ENCODE measurements at regions not wholly inside any gene's neighbourhood (a gene's known extent, or its start where the extent isn't known, plus 50 kb on each side); places are given as distances from the start of the nearest gene placed in this dataset.

DNA sequence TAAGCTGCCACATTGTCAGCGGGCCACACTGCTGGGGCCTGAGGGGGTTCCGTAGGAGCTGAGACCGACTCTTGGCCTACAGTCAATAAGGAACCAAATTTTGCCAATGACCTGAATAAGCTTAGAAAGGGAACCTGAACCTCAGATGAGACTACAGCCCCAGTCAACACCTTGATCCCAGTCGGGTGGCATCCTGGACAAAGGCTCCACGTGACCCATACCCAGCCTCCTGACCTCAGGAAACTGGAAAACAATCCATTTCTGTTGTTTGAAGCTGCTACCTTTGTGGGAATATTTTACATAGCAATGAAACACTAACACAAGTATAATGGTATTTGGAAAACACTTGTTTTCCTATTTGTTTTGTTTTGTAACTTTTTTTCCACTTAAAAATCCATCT is 179.9 kb upstream of the RALGAPA2 start:
- no peak overlapping the region for H3K4me3 ChIP-seq
- intact Hi-C loops (cut with DNase I) = no loop called here

DNA sequence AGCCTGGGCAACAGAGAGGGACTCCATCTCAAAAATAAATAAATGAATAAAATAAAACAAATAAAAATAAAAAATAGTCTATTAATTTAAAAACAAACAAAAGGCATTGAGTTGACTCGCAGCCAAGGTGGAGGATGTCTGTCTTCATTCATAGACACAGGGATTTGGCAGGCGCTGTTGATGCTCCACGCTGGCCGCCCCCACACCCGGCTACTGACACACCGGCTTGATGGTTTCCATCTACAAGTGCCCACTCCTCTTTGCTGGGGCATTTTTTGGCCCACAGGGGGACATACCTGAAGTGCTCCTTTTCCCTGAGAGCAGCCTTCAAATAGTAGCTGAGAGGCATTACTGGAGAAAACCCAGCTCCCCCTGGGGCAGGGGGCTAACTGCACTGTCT is 178.3 kb upstream of the RALGAPA2 start:
- Histone ChIP-seq H3K27ac (no peak overlapping the region), H3K4me1 (replicated peaks in 1 of 2) (no peaks in the 10 kb centered on the region), H3K4me3 (no peak overlapping the region), H3K9me3 (replicated peaks in 1 of 3) (no peaks in the 10 kb centered on the region), H3K27me3 (no peaks in the 10 kb centered on the region), H3K36me3 (replicated peaks in 1 of 2) (no peaks in the 10 kb centered on the region)
- 83 to 90% (median 86%) methylated on average over 6 of the region's 6 CpGs for WGBS, 4 donors
- intact Hi-C loops (cut with DNase I) = no loop called here
- DNase-seq = no peak
- TF ChIP-seq, protein P1, sequence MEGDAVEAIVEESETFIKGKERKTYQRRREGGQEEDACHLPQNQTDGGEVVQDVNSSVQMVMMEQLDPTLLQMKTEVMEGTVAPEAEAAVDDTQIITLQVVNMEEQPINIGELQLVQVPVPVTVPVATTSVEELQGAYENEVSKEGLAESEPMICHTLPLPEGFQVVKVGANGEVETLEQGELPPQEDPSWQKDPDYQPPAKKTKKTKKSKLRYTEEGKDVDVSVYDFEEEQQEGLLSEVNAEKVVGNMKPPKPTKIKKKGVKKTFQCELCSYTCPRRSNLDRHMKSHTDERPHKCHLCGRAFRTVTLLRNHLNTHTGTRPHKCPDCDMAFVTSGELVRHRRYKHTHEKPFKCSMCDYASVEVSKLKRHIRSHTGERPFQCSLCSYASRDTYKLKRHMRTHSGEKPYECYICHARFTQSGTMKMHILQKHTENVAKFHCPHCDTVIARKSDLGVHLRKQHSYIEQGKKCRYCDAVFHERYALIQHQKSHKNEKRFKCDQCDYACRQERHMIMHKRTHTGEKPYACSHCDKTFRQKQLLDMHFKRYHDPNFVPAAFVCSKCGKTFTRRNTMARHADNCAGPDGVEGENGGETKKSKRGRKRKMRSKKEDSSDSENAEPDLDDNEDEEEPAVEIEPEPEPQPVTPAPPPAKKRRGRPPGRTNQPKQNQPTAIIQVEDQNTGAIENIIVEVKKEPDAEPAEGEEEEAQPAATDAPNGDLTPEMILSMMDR (IDR thresholded peaks at IDR 0.05) = no peak
- no peak for TF ChIP-seq POLR2A (IDR thresholded peaks at IDR 0.05)

More for the DNA sequence above, 179.9 kb upstream of the RALGAPA2 start:
- Histone ChIP-seq H3K9me3 (replicated peaks in 1 of 3) (no peaks in the 10 kb centered on the region), H3K4me1 (replicated peaks in 1 of 2) (no peaks in the 10 kb centered on the region), H3K27ac (no peak overlapping the region), H3K27me3 (no peaks in the 10 kb centered on the region), H3K36me3 (replicated peaks in 1 of 2) (no peaks in the 10 kb centered on the region)
- WGBS, 4 donors = 60 to 73% (median 70%) methylated on average over 3 to 5 of the region's 5 CpGs
- no peak for DNase-seq
- TF ChIP-seq, protein P1 (IDR thresholded peaks at IDR 0.05) = no peak

DNA sequence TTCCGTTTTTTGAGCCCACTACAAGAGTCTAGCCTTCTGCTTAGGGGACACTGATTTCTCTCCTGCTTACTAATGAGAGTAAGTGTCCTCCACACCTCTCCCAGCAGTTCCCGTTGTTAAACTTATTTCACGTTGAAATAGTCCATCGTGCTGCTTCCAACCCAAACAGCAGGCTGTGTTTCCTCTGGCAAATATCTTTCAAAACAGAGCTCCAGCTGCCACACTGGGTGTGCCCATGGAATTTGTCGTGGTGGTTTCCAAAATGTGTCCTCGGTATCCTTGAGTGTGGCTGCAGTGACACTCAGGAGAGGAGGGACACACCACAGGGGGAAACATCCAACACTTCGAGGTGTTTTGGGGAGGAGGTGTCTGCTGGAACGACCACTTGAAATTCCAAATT is 176.5 kb upstream of the RALGAPA2 start:
- Histone ChIP-seq H3K9me3 (replicated peaks in 1 of 3) (no peaks in the 10 kb centered on the region), H3K36me3 (replicated peaks in 1 of 2) (no peaks in the 10 kb centered on the region)

DNA sequence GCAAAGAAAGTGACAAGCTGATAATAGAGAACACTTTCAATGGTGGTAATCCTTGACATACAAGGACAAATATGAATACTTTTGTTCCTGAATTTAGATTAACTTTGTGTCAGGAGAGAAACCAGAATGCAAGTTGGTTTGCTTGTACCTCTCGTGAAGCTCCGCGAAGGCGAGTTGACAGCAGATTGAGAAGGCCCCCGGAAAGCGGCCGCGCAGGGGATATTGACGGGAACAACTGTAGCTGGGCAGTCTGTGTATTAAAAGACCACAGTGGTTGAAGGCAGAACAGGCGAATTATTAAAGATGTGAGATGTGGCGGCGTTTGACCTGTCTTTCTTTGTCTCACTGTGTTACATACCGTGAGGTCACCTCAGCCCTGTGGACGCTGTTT is 175.8 kb upstream of the RALGAPA2 start:
- H3K4me1 ChIP-seq (replicated peaks in 1 of 2) = no peaks in the 10 kb centered on the region
- DNase-seq = no peak
- H3K36me3 ChIP-seq (replicated peaks in 1 of 2) = no peaks in the 10 kb centered on the region
- H3K27ac ChIP-seq = no peak overlapping the region
- H3K27me3 ChIP-seq = no peaks in the 10 kb centered on the region
- H3K9me3 ChIP-seq (replicated peaks in 1 of 3) = no peaks in the 10 kb centered on the region
- TF ChIP-seq POLR2A (IDR thresholded peaks at IDR 0.05) = no peak
- TF ChIP-seq, protein P1 (IDR thresholded peaks at IDR 0.05) = no peak
- intact Hi-C loops (cut with DNase I) = no loop called here
- H3K4me3 ChIP-seq = no peak overlapping the region
- 83 to 93% (median 89%) methylated on average over 14 of the region's 14 CpGs for WGBS, 4 donors

More for the DNA sequence above, 176.5 kb upstream of the RALGAPA2 start:
- Histone ChIP-seq H3K4me1 (replicated peaks in 1 of 2) (no peaks in the 10 kb centered on the region), H3K4me3 (no peak overlapping the region), H3K27ac (no peak overlapping the region), H3K27me3 (no peaks in the 10 kb centered on the region)
- no peak for DNase-seq
- intact Hi-C loops (cut with DNase I) = no loop called here
- 45 to 51% (median 47%) methylated on average over 8 of the region's 8 CpGs for WGBS, 4 donors
- TF ChIP-seq, protein P1 (IDR thresholded peaks at IDR 0.05) = no peak
- TF ChIP-seq POLR2A (IDR thresholded peaks at IDR 0.05) = no peak

Measured in adrenal gland (tissue), 9 donors.